Erythroblast (primary cell): ENCODE measurements at regions not wholly inside any gene's neighbourhood (a gene's known extent, or its start where the extent isn't known, plus 50 kb on each side); places are given as distances from the start of the nearest gene placed in this dataset.

Source experiments
- DNase-seq, 2 experiments: peaks; one replicate each; lab custom pipeline; 2025; lab: John Stamatoyannopoulos, UW
- GATA1 ChIP-seq: IDR thresholded peaks from 2 replicates; pipeline ENCODE4 v1.6.1; 2011; ENCODE audit warnings: low read depth, mild to moderate bottlenecking, control low read depth, low read length, moderate library complexity
- POLR2A ChIP-seq: IDR thresholded peaks from 2 replicates; pipeline ENCODE4 v1.6.1; 2011; ENCODE audit warnings: mild to moderate bottlenecking, low read length

DNA sequence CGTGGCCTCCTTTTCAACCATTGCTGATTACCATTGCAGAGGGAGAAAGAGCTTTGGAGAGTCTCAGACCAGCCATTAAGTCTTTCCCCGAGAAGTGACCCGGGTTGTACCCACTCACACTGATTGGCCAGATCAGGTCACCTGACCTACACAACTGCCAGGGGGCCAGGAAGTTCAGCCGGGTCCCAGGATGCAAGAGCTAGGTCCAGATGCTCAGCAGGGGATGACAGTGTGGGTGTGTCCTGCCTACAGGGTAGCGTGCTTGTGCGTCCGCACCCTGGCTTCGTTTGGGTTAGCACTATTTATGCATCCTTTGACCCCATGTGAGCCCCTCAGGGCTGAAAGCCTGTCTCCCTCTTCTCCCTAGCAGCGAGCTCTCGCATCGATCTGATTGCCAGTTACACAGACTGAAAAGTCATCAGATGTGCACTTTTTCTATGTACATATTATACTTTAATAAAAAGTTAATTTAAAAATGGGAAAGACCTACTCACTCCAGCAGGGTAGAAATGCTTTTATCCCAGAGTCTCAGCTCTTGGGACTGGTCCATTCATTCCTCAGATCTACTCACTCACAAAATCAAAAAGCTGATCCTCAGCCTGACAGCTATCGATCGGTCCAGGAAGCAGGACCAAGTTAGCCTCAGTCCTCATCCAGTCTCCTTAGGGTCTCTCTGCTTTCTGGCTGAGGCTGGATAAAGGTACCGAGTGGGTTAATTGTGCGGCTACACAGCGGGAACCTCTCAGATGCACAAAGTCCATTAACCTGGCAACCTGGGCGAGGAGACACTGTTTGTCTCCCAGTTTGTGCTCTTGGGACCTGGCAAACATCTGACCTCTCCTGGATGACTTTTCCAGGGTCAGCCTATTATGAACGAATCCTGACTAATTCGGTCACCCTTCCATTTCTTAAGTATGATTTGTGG lies 68.0 kb downstream of the SERPINA3 start:
- DNase-seq: no peak
- no peak for TF ChIP-seq POLR2A

DNA sequence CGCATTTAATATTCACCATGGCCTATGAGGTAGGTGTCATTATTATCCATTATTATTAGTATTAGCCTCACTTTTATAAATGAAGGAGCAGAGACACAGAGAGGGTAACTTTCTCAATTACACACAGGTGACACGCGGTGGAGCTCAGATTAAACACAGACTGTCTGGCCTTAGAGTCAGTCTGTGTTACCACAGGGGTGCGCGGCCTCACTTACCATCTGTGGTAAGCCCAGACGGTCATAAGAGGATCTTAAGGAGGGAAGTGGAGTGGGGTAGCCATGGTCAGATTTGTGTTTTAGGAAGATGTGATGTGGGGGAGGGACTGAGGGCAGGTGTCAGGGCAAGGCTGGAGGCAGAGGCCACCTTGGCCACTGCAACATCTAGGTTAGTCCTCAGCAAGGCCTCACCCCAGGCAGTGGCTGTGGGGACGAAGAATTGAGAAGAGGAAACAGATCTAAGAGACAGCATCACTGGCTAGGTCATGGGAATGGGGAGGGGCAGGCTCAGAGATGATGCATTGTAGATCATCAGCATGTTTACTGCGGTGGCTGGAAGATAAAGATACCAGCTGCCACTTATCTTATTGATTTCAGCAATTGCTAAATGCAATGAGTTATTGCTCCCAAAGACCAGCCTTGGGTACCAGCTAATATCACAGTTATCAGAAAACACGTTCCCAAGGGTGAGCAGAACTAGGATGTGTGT lies 67.1 kb downstream of the SERPINA3 start:
- no peak for TF ChIP-seq GATA1
- no peak for TF ChIP-seq POLR2A
- no peak for DNase-seq

DNA sequence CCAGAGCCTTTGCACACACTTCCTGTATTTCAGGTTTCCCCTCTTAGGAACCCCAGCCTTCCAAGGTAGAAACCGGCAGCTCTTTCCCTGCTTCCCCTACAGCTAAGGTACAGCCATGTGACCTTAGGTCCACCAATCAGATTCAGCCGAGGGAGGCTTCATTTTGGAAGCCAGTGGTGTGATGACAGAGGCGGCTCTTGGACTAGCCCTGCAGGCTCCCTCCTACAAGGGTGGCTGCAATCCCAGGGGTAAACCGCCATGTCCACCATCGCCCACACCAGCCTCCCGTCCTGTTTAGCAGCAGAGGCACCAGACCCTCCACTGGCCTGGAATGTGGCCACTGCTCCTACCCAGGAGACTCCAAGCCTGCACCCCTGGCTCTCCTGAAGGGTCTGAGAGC lies 65.6 kb downstream of the SERPINA3 start:
- TF ChIP-seq POLR2A: no peak
- TF ChIP-seq GATA1: no peak
- DNase-seq: no peak

DNA sequence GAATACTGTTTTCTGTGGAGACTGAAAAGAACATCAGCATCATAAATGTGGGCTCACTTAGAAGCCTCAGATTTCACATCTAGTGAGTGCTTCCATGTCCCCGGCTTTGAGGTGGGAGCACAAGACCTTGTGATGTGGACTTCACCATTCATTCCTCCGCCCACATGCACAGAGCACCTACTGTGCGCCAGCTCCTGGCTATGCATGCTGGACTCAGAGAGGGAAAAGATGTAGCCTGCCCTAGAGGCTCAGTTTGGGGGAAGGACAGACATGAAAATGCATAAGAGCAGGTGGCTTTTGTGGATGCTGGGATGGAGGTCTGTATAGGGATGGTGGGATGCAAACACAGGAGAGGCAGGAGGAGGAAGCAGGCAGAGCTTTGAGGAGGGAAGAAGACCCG lies 65.0 kb downstream of the SERPINA3 start:
- TF ChIP-seq GATA1: no peak
- DNase-seq: no peak

DNA sequence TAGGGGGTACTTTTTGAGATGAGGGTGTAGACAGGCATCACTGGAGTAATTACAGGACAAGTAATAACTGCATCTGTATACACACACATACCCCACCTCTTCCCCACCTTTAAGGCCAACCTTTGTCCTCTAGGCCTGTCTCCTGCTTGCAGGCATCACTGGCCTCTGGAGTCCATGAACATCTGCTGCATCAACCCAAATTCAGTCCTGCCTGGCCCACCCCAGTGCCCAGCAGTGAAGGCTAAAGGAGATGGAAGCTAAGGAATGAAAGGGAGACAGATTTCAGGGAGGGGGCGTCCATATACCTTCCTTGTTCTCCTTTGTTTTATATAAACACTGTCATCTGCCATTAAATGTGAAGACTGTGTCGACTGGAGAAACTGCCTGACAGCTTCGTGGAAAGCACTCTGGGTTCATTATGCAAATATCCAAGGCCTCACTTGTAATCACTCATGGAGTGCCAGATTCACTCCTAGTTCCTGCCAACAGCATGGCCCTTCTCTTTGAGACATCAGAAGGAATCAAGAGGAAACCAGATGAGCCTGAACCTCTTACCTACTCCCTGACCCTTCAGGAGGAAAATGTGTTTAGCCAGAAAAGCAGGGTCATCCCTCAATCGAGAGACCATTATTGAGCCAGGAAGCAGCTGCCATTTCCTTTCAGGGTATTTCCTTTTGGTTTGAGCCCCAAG lies 64.4 kb downstream of the SERPINA3 start:
- DNase-seq: no peak
- TF ChIP-seq POLR2A (no peak), GATA1 (no peak)

DNA sequence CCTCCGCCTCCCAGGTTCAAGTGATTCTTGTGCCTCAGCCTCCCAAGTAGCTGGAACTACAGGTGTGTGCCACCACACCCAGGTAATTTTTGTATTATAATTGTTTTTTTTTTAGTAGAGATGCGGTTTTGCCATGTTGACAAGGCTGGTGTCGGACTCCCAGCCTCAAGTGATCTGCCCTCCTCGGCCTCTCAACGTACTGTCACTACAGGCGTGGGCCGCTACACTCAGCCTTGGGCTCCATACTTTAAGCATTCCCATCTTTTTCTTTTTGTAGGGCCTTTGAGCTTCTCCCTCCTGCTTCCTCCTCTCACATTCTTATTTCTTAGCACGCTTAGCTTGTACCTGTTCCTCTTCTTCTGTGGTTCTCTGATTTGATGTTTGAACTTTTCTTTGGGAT lies 62.8 kb downstream of the SERPINA3 start:
- TF ChIP-seq GATA1: no peak
- TF ChIP-seq POLR2A: no peak
- DNase-seq: no peak

DNA sequence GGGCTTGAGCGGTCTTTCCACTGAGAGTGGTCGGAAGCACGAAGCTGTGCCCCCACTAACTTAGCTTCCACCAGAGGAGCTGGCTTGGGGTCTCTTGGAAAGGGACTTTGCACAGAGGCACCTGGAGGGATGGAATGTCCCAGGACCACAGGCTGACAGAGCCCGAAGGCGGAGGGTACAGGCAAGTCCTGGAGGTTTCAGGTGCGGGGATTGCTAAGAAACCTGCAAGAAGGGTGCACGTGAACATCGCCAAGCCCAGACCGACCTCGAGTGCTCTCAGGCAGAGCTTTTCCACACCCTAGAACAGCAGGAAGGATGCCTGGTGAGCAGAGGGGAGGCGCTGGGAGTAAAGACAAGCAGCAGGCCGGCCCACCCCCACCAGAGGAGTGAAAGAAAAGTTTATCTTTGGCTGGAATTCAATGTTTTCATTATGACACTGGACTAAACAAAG lies 61.6 kb downstream of the SERPINA3 start:
- TF ChIP-seq POLR2A (no peak), GATA1 (no peak)
- DNase-seq: no peak
